T-helper 22 cell (primary cell): ENCODE measurements at regions not wholly inside any gene's neighbourhood (a gene's known extent, or its start where the extent isn't known, plus 50 kb on each side); places are given as distances from the start of the nearest gene placed in this dataset.

Source experiments
- DNase-seq: peaks from one replicate; pipeline ENCODE4 v3.0.0-alpha.2; 2020; ENCODE audit warnings: low read depth

DNA sequence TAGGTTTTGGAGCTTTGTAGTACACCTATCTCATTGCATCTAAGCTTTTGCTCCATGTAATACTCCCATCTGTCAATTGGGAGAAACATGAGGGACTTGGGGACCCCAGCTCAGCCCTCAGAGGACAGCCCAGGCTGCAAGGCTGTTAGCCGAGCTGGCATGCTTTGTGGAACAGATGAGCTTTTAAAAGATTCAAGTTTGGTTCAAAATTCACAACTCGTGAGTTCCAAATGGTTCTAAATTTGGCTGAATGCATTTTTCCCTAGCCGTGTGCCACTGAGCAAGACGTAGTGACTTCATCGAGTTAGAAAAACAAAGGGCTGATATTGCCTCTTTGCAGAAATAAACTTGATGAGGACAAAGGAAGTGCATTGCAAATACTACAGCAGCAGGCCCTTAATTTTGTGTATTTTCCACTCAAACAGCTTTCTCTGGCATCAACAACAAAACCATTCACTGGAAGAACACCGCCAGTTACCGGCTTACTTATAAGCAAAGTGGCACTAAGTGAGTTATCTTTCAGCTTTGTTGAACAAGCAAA, 165.0 kb upstream of the HS3ST1 start:
- DNase-seq, result no peak

GRCh38 chr4:11592276-11592675, 163.6 kb upstream of the HS3ST1 start:
- DNase-seq, result no peak

GRCh38 chr4:11590132-11590531, 161.4 kb upstream of the HS3ST1 start:
- no peak for DNase-seq

- no peak for DNase-seq
These were observed 161.0 kb upstream of the HS3ST1 start for GRCh38 chr4:11589676-11590075.

DNA sequence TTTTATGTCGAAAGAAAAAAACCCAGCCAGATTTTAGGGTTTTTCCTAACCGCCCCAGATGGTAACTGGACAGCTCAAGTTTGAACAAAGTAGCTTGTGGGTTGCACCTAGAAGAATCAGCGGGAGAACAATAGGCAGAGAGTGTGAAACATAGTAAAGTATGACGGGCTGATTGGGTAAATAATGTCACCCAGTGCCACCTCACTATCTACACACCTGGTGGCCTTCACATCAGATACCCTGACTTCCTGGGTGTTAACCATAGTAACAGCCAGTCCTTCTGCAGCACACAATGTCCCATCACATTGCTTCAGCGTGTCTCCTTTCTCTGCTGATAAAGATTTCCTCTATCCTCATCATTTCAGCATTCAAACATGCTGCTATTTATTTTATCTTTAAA, 159.1 kb upstream of the HS3ST1 start:
- no peak for DNase-seq

- no peak for DNase-seq
These were observed 156.8 kb upstream of the HS3ST1 start for GRCh38 chr4:11585506-11585905.

- DNase-seq, result no peak
These were observed 139.8 kb upstream of the HS3ST1 start for GRCh38 chr4:11568511-11568910.

- no peak for DNase-seq
These were observed 137.8 kb upstream of the HS3ST1 start for GRCh38 chr4:11566444-11567022.

GRCh38 chr4:11565899-11566298, 137.2 kb upstream of the HS3ST1 start:
- DNase-seq, result no peak

- no peak for DNase-seq
These were observed 136.5 kb upstream of the HS3ST1 start for GRCh38 chr4:11565213-11565612.

- no peak for DNase-seq
These were observed 135.3 kb upstream of the HS3ST1 start for GRCh38 chr4:11564021-11564420.

GRCh38 chr4:11549525-11549924, 120.8 kb upstream of the HS3ST1 start:
- DNase-seq, result no peak

- DNase-seq, result no peak
These were observed 119.9 kb upstream of the HS3ST1 start for GRCh38 chr4:11548597-11549082.

- no peak for DNase-seq
These were observed 117.9 kb upstream of the HS3ST1 start for GRCh38 chr4:11546391-11547175.

GRCh38 chr4:11545651-11546050, 117.0 kb upstream of the HS3ST1 start:
- no peak for DNase-seq

GRCh38 chr4:11544211-11544610, 115.5 kb upstream of the HS3ST1 start:
- no peak for DNase-seq

DNA sequence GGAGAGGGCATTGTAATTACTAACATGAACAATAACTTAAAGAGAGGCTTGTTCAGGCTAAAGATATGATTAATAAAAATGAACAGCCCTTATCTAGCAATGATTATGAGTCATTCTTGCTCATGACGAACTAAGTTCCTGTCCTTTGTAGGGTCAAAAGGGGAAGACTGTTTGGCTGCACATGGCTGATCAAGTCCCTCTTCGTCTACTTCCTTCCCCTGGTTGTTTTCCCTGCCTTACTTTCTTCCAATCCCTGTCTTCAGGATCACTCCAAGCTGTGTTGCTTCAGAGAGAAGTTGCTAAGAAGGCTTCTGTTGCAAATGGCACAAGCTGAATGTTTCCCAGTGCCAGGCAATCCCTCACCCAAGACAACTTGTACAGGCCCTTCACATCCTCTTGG, 115.0 kb upstream of the HS3ST1 start:
- DNase-seq, result no peak

- DNase-seq, result no peak
These were observed 114.3 kb upstream of the HS3ST1 start for GRCh38 chr4:11542952-11543351.

DNA sequence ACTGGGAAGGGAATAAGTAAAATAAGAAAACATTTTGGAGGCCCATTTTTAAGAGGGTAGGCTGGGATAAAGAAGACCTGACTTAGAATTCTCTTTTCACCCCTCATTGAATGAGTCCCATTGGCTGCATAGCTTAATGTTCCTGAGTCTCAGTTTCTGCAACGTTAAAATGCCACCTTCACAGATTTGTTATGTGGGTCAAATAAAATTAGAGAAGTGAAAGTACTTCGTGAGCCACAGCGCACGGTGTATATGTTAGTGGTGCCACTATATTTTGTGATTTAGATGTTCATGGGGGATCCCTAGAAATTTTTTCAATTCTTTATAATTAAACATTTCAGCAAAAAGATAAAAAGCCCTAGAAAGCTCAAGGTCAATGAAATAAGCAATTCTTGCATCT, 109.2 kb upstream of the HS3ST1 start:
- DNase-seq, result no peak

DNA sequence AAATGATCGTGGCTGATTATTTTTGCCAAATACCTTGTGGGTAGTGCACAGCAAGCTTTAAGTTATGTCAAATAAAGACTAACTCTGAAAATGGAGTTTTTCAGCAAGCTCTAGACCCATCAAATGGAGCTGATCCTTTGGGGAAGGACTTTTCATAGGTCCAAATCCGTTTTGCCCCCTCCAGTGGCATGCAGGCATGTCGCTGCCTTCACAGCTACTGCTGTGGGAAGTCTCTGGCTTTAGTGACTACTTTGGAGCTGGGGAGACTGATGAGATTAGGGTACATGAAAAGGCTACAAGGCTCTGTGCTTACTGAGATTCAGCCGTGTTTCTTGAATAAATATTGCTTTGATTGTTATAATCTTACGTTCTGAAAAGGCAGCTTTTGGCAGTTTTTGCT, 106.6 kb upstream of the HS3ST1 start:
- DNase-seq, result no peak

DNA sequence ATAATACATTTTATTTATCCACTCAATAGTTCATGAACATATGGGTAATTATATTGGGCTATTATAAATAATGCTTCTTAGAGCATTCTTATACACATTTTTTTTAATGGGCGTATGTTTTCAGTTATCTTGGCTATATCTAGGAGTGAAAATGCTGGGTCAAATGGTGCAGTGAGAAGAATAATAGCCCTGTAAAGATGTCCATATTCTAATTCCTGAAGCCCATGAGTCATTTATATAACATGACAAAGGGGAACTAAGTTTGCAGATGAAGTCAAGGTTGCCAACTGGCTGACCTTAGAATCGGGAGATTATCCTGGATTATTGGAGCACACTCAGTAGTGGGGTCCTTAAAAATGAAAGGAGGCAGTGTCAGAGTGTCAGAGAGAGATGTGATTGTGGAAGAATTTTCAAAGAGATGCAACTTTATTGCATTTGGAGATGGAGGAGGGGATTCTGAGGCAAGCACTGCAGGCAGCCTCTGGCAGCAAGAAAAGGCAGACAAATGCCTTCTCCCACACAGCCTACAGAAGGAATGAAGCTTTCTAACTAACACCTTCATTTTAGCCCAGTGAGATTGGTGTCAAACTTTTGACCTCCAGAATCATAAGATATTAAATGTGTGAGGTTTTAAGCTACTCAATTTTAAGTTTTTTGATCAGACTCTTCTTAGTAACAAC, 106.1 kb upstream of the HS3ST1 start:
- no peak for DNase-seq

DNA sequence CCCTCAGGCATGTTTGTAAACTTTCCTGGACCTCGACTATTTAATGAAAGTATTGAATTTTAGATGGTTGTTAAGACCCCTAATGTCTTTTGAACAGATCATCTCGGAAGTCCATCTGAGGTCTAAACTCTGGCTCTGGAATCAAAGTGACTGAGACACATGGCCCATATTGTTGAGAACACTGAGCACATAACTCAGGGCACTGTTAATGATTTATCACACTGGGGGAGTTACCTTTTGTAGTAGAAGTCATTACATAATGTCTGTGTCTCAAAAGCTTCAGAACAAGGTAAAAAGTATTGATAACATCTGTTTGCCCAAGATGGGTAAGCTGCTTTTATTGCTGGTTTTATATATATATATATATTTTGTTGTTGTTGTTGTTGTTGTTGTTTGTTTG, 103.4 kb upstream of the HS3ST1 start:
- no peak for DNase-seq

DNA sequence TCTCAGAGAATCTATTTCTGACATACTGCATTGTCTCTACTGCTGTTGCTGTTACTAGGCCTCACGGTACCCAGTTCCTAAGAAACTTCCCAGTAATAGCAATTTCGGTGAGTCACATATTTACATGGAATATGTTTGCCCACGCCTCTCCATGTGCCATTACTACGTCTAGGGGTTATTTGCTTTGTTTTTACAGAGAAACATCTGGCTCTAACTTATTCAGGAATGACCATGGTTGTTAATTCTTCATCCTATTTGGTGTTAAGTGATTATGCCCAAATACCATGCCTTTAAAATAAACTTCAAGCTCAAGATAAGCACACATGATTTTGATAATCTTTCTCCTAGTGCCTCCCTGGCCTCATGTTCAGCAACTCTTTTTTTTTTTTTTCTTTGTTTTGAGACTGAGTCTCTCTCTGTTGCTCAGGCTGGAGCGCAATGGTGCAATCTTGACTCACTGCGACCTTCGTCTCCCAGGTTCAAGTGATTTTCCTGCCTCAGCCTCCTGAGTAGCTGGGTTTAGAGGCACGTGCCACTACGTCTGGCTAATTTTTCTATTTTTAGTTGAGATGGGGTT, 101.0 kb upstream of the HS3ST1 start:
- DNase-seq, result no peak
